Breast epithelium (tissue), 3 donors: ENCODE measurements at regions not wholly inside any gene's neighbourhood (a gene's known extent, or its start where the extent isn't known, plus 50 kb on each side); places are given as distances from the start of the nearest gene placed in this dataset.
"Not testable (repeated sequence)": the region's sequence is repeated elsewhere in the genome, so short reads cannot be mapped to it uniquely, and the experiment has no call there.

Experiments
- POLR2A ChIP-seq: fragments of 450-650 bp; IDR thresholded peaks from one replicate; pipeline ENCODE4 v1.6.1; 2016; ENCODE audit warnings: antibody characterized with exemption, mild to moderate bottlenecking, moderate library complexity
- POLR2AphosphoS5 ChIP-seq, 3 donors: sonication (generic); formaldehyde crosslinking; IDR thresholded peaks; one replicate each; pipeline ENCODE4 v1.6.1; 2017; ENCODE audit warnings: antibody characterized with exemption in 3 of 3
- TF ChIP-seq, protein P1 (sequence below), 3 donors: fragments of 450-650 bp; IDR thresholded peaks; one replicate each; pipeline ENCODE4 v1.5.1; 2016 to 2017; ENCODE audit warnings: antibody characterized with exemption in 3 of 3, mild to moderate bottlenecking in 3 of 3, moderate library complexity in 3 of 3

DNA sequence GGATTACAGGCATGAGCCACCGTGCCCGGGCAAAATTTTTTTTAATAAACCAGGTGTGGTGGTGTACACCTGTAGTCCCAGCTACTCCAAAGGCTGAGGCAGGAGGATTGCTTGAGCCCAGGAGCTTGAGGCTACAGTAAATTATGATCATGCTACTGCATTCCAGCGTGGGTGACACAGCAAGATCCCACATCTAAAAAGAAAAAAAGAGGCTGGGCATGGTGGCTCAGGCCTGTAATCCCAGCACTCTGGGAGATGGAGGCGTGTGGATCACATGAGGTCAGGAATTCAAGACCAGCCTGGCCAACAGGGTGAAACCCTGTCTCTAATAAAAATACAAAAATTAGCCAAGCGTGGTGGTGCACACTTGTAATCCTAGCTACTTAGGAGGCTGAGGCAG lies 125.6 kb downstream of the ZNF281 start:
- TF ChIP-seq, protein P1, sequence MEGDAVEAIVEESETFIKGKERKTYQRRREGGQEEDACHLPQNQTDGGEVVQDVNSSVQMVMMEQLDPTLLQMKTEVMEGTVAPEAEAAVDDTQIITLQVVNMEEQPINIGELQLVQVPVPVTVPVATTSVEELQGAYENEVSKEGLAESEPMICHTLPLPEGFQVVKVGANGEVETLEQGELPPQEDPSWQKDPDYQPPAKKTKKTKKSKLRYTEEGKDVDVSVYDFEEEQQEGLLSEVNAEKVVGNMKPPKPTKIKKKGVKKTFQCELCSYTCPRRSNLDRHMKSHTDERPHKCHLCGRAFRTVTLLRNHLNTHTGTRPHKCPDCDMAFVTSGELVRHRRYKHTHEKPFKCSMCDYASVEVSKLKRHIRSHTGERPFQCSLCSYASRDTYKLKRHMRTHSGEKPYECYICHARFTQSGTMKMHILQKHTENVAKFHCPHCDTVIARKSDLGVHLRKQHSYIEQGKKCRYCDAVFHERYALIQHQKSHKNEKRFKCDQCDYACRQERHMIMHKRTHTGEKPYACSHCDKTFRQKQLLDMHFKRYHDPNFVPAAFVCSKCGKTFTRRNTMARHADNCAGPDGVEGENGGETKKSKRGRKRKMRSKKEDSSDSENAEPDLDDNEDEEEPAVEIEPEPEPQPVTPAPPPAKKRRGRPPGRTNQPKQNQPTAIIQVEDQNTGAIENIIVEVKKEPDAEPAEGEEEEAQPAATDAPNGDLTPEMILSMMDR (IDR thresholded peaks at IDR 0.05), result not testable (repeated sequence)
- not testable (repeated sequence) for TF ChIP-seq POLR2A; POLR2AphosphoS5 (IDR thresholded peaks at IDR 0.05)
